MG63 (cell line): ENCODE measurements at regions not wholly inside any gene's neighbourhood (a gene's known extent, or its start where the extent isn't known, plus 50 kb on each side); places are given as distances from the start of the nearest gene placed in this dataset.
"Not testable (repeated sequence)": the region's sequence is repeated elsewhere in the genome, so short reads cannot be mapped to it uniquely, and the experiment has no call there.

Experiments used
- DNase-seq: peaks from one replicate; pipeline ENCODE4 v3.0.0-alpha.2; 2020
- H3K27me3 ChIP-seq: fragments of 250-450 bp; sonication (Bioruptor Pico); 2 replicates; pipeline ENCODE4 v1.5.1; 2020; ENCODE audit warnings: mild to moderate bottlenecking, moderate library complexity
- H3K36me3 ChIP-seq: fragments of 250-450 bp; sonication (Bioruptor Pico); 2 replicates; pipeline ENCODE4 v1.5.1; 2020; ENCODE audit warnings: mild to moderate bottlenecking, moderate library complexity
- H3K4me3 ChIP-seq: fragments of 250-450 bp; sonication (Bioruptor Pico); 2 replicates; pipeline ENCODE4 v1.5.1; 2020; ENCODE audit warnings: mild to moderate bottlenecking, moderate library complexity
- H3K9me3 ChIP-seq: fragments of 250-450 bp; sonication (Bioruptor Pico); 2 replicates; pipeline ENCODE4 v1.5.1; 2020; ENCODE audit warnings: mild to moderate bottlenecking, moderate library complexity

DNA sequence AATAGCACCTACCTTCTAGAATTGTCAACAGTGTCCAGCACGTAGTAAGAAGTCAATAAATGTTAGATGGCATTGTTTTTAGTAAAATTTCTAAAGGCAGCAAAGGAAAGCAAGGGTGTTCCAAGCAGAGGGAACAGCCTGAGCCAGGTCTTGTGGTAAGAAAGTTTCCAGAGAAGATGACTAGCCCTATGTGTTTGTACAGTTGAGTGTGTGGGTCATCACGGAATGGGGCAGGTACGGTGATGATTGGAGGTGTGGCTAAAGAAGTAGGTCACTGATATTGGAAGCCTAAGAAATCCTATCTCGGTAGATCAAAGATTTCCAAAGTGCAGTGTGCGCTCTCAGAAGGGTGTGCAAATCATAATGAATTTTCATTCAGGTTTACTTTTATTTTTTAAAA is 94.2 kb upstream of the BCL6 start:
- H3K27me3 ChIP-seq, result no peaks in the 10 kb centered on the region
- no peak overlapping the region for H3K4me3 ChIP-seq
- no peaks in the 10 kb centered on the region for H3K9me3 ChIP-seq
- no peak for DNase-seq
- no peaks in the 10 kb centered on the region for H3K36me3 ChIP-seq

DNA sequence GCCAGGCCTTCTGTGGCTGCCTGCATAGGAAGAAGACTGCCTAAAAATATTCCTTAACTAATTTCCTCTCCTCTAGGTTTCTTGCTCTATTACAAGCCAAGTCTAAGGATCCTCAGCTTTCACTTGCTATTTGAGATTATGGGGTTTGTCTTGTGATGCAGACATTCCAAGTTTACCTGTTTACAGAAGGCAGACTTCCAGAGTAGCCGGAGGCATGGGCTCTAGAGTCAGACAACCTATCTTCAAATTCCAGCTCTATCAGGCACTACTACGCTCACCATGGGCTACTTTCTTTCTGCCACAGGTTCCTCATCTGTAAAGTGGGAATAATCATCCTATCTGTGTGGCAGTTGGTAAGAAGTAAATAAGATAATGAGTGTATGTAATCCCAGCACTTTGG is 95.6 kb upstream of the BCL6 start:
- no peaks in the 10 kb centered on the region for H3K27me3 ChIP-seq
- no peaks in the 10 kb centered on the region for H3K9me3 ChIP-seq
- H3K36me3 ChIP-seq, result no peaks in the 10 kb centered on the region
- no peak overlapping the region for H3K4me3 ChIP-seq
- no peak for DNase-seq

DNA sequence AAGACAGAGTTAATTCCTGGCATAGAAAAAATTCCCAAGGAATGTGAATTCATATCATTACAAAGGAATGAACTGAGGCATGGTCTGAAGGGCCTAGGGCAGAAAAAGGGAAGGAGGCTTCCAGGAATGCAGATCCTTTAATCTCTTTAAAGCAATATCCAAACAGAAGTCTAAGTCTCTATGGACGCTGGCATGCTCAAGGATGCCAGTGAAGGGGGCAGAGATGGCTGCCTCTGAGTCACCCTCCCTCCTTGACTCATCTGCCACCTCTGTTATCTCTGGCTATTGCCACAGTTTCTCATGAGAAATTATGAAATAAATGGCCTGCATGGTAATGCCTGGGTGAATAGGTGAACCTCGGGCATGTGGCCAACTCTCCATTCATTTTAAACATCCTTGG is 96.3 kb upstream of the BCL6 start:
- H3K4me3 ChIP-seq, result no peak overlapping the region
- H3K36me3 ChIP-seq, result no peaks in the 10 kb centered on the region
- H3K9me3 ChIP-seq, result no peaks in the 10 kb centered on the region
- DNase-seq, result peak; percentile 93
- no peaks in the 10 kb centered on the region for H3K27me3 ChIP-seq

DNA sequence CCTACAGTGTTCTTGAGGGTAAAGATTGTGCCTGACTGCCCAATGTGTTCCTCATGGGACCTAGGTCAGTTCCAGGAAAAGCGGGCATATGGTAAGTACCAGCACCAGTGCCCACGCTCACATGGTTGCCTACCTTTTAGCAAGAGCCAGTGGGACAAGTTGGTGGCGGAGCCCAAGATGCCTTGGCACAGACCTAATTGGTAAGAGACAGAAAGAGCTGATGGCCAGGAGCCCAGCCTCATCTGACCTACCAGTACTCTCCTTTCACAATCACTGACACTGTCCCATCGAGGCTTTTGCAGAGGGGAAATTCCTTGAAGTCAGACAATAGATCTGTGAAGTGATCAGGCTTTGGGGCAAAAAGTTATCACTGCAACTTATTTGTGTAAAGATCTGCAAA is 98.4 kb upstream of the BCL6 start:
- Histone ChIP-seq H3K27me3 (no peaks in the 10 kb centered on the region), H3K9me3 (no peaks in the 10 kb centered on the region), H3K4me3 (no peak overlapping the region), H3K36me3 (no peaks in the 10 kb centered on the region)
- no peak for DNase-seq

DNA sequence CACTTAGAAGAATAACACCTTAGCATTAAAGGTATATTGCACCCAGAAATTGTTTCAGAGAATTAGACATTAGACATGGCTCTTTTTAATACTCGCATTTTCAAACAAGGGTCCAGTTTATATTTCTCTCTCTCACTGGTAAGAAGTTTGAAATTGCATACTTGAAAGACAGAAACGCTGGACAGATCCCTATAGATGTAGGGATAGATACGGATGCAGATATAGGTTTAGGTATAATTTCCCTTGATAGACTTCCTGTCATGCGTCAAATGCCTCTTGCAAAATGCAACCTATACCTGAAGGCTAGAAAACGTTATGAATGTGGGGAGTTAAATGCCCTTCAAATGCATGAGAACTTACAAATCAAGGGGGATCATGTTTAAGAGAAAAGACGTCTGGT is 99.4 kb upstream of the BCL6 start:
- Histone ChIP-seq H3K27me3 (no peaks in the 10 kb centered on the region), H3K9me3 (no peaks in the 10 kb centered on the region)

DNA sequence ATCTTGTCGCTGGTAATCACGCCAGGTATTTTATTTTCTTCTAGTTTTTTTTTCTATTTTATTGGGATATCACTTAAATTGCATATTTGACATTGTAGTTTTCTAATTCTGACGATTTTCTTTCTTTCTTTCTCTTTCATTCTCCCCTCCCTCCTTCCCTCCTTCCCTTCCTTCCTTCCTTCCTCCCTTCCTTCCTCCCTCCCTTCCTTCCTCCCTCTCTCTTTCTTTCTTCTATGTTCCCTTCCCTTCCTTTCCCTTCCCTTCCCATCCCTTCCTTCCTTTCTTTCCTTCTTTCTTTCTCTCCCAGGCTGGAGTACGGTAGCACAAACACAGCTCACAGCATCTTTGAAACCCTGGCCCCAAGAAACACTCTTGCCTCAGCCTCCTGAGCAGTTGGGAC is 100.6 kb upstream of the BCL6 start:
- Histone ChIP-seq H3K36me3 (no peaks in the 10 kb centered on the region), H3K27me3 (no peaks in the 10 kb centered on the region), H3K4me3 (no peak overlapping the region), H3K9me3 (peaks cover 5% of the 10 kb centered on the region; the same call in 1 of the 2 replicates)
- DNase-seq, result no peak

More for the DNA sequence above, 99.4 kb upstream of the BCL6 start:
- Histone ChIP-seq H3K4me3 (no peak overlapping the region), H3K36me3 (no peaks in the 10 kb centered on the region)
- DNase-seq, result no peak

DNA sequence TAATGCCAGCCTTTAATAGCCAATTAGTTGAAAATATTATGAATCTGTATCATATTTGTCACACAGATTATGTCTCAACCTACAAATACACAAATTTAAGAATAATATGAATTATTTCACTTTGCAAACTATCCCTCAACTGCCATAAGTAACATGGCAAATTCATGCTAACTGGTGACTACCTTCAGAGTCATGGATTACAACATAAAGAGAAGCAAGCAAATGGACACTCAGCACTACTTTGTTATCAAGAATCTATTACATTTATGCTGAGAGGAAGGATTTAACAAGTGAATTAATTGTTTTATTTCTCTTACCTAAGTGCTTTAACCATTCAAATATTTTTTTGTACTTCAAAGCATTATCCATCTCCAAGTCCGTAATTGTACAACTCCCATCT is 103.1 kb upstream of the BCL6 start:
- no peak for DNase-seq

DNA sequence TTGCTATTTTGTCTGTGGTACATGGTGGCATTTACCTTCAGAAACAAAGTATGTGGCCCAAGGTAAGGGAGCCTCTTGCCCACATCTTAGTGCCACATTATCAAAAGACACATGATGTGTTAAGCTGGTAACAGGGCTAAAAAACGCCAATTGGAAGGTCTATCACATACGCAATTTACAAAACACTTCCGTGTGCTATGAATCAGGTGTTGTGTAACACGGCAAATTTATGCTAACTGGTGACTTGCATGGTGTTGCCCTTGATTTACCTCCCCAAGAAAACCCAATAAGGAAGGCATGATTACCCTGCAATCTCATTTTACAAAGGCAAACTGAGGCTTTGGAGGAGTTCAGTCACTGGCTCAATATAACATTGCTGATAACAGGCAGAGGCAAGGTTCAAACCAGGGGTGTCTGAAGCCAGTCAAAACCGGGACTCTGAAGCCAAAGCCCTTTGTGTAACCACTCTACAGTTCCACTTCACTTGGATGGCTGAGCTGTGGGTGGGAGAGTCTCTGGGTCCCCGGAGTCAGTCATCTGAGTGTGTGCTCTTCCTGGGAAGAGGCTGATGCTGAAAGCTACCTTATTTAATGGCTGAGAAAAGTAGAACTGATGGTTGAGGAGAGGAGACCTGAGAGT is 103.9 kb upstream of the BCL6 start:
- Histone ChIP-seq H3K4me3 (no peak overlapping the region), H3K27me3 (no peaks in the 10 kb centered on the region), H3K36me3 (no peaks in the 10 kb centered on the region), H3K9me3 (peaks cover 24% of the 10 kb centered on the region)
- no peak for DNase-seq

More for the DNA sequence above, 103.1 kb upstream of the BCL6 start:
- Histone ChIP-seq H3K4me3 (no peak overlapping the region), H3K9me3 (peaks cover 24% of the 10 kb centered on the region), H3K36me3 (no peaks in the 10 kb centered on the region), H3K27me3 (no peaks in the 10 kb centered on the region)

DNA sequence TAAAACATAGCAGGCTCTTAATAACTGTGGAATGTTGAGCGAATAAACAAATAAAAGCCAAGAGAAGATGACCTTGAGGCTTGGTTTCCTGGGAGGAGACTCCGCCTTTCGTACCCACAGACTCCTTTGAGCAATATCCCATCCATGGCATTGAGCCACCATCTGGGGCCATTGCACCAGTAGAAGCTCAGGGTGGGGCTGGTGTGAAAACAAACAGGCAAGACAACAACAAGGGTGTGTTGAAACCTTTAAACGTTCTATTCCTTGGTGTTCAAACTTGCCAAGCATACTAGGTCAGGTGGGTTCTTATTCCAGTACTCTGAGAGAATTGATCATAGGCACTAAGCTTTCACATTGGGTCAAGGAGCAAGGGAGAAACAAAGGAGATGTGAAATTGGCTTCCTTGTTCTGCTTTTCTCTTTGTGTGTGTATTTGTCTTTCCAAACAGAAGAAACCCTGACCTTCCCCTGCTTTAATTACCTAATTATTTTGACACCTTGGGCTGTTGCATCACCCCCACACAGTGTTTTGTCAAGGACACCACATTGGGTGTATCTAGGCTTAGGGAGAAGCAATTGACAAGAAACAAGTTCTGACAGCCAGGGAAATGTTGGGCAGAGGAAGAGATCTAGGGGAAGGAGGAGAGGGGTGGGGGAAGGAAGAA is 105.1 kb upstream of the BCL6 start:
- H3K9me3 ChIP-seq, result peaks cover 24% of the 10 kb centered on the region
- no peak overlapping the region for H3K4me3 ChIP-seq
- DNase-seq, result no peak
- H3K27me3 ChIP-seq, result no peaks in the 10 kb centered on the region
- H3K36me3 ChIP-seq, result no peaks in the 10 kb centered on the region

DNA sequence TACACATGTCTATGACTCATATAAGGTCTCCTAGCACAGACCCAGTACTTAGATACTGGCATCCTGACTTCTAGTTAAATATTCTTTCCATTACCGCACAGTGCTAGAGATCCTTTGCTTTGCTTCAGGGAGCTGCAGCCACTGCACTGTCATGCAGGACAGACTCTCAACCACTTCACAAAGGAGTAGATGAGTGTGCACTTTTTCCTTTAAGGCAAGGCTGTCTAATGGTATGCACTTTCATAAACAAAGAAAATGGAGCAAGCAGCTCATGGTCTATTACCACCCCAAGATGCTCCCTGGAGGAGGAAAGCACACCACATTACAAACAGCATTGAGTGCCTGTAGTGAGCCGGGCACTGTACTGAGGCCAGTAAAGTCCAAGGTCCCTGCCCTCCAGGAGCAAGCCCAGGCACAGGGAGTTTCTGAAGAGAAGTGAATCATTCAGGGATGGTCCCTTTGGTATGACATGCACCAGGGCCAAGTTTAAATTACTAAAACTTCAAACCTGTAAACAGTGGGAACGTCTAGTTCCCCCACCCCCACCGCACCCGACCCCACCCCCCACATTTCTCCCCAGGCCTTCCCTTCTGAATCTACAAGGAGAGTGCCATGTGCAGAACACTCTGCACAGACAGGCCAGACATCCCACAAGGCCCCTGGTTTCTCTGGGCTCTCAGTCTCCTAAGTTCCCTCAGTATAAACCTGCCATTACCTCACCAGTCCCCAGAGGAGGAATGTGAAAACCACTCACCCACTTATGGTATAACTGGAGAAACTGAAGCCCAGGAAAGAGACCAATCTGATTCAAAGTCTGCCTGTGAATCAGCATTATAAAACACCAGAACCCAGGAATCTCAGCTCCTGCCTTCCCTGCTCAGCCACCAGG is 107.8 kb upstream of the BCL6 start:
- H3K4me3 ChIP-seq, result no peak overlapping the region
- no peak for DNase-seq
- H3K9me3 ChIP-seq, result peaks cover 24% of the 10 kb centered on the region
- no peaks in the 10 kb centered on the region for H3K36me3 ChIP-seq
- no peaks in the 10 kb centered on the region for H3K27me3 ChIP-seq

DNA sequence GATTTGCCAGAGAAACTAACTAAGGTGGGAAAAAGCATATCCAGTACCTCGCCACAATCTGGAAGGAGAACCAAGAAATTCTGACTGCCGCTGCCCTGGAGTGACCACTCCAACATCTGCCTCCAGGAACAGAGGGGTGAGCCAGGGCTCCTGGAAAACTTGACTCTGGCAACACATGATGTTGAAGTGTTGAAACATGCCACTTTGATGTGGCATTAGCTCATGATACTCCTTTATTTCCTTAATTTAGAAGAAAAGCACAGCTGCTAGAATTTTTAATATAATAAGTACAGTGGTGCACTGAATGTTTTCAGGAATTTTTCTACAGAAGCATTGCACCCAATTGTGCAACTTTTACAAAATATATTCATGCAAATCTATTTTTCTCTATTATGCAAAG is 109.9 kb upstream of the BCL6 start:
- no peak overlapping the region for H3K4me3 ChIP-seq
- no peaks in the 10 kb centered on the region for H3K36me3 ChIP-seq
- H3K27me3 ChIP-seq, result no peaks in the 10 kb centered on the region
- peaks cover 24% of the 10 kb centered on the region for H3K9me3 ChIP-seq
- no peak for DNase-seq

DNA sequence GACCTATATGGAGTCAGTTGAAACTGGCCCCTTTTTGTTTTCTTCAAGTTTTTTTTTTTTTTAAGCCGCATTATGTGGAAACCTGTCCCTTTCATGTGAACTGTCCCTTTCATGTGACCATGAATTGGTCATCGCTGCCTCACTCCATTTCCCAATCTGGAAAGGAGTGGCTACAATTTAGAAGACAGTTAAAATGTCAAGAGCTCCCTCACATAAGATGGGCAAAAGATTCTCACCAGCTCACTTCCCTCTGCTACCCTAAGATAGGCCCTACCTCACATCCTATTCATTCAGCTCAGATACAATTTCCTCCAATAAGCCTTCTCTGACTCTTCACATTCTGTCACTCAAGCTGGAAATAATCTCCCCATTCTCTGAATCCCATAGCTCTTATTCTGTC is 111.3 kb upstream of the BCL6 start:
- peaks cover 19% of the 10 kb centered on the region for H3K9me3 ChIP-seq
- no peaks in the 10 kb centered on the region for H3K36me3 ChIP-seq
- DNase-seq, result no peak
- no peak overlapping the region for H3K4me3 ChIP-seq
- H3K27me3 ChIP-seq, result no peaks in the 10 kb centered on the region

DNA sequence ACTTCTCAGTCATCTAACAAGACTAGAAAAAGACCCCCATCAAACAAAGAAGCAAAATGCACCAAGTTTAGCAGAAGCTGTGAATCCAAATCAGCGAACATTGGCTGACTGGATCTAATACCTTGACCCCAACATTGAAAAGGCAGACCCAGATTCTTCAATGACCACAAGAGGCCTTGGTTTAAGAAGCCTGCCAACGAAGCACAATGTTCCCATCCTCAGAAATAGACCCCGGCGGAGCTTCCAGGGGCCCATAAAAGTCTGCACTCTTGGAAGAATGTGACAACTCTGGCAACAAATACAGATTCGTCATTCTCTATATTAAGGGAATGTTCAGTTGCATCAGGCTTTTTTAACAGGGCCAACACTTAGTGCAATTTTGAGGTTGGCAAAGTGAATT is 112.8 kb upstream of the BCL6 start:
- no peaks in the 10 kb centered on the region for H3K27me3 ChIP-seq
- no peak for DNase-seq
- H3K36me3 ChIP-seq, result no peaks in the 10 kb centered on the region
- H3K9me3 ChIP-seq, result peaks cover 7% of the 10 kb centered on the region; the same call in 1 of the 2 replicates
- H3K4me3 ChIP-seq, result no peak overlapping the region

DNA sequence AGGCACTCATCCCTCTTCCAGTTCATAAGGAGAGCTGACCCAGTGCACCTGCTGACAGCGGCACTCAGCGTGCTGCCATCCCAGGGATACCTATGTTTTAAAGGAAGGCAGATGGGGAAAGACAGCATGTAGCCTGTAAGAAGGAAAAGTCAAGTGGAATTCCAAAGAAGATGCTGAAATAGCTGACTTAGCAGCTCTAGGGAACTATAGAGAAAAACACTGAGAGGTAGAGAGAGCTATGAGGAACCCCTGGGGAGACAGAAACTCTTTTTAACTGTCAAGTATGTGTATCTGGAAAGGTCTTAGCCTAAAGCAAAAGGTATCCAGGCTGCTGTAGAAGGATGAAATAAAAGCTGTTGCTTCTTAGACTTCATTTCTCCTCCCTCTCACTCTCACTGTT is 113.4 kb upstream of the BCL6 start:
- H3K9me3 ChIP-seq, result peaks cover 7% of the 10 kb centered on the region; the same call in 1 of the 2 replicates
- H3K36me3 ChIP-seq, result no peaks in the 10 kb centered on the region
- no peak overlapping the region for H3K4me3 ChIP-seq
- DNase-seq, result no peak
- H3K27me3 ChIP-seq, result no peaks in the 10 kb centered on the region

DNA sequence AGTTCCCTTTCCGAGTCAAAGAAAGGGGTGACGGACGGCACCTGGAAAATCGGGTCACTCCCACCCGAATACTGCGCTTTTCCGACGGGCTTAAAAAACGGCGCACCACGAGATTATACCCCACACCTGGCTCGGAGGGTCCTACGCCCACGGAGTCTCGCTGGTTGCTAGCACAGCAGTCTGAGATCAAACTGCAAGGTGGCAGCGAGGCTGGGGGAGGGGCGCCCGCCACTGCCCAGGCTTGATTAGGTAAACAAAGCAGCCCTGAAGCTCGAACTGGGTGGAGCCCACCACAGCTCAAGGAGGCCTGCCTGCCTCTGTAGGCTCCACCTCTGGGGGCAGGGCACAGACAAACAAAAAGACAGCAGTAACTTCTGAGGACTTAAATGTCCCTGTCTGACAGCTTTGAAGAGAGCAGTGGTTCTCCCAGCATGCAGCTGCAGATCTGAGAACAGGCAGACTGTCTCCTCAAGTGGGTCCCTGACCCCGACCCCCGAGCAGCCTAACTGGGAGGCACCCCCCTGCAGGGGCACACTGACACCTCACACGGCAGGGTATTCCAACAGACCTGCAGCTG is 117.5 kb upstream of the BCL6 start:
- not testable (repeated sequence) for H3K4me3 ChIP-seq, H3K36me3 ChIP-seq

DNA sequence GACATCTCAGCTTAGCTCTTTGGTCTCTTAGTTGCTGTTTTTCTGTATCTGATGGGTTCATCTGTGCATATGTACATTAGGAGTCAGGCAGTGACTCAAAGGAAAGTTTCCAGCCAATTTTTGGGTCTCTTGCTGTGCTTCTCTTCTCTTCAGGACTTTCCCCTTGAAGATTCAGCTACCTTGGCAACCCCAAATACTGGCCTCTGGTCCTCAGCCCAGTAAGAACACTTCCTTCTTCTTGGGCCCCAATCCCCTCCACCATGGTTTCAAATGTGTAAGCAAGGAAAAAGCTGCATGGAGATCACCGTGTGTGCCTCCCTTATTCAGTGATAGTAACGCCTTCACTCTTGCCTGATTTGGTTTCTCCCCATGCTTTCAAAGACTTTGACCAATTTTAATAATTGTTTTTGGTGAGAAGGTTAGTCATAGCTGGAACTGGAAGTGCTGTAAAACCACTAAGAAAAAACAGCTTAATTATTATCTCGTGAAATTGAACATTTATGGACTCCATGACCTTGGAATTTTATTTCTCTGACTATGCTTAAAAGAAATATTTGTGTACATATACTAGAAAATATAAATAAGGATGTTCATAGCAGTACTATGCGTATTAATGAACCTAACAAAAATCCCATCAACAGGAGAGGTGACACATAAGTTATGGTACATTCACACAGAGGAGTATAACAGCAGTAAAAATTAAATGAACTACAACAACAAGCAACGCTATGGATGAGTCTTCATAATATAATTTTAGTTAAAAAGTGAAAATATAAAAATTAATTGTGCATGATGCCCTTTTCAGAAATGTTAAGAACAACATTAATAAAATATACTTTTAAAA is 125.3 kb upstream of the BCL6 start:
- no peaks in the 10 kb centered on the region for H3K9me3 ChIP-seq

More for the DNA sequence above, 117.5 kb upstream of the BCL6 start:
- not testable (repeated sequence) for H3K27me3 ChIP-seq, H3K9me3 ChIP-seq, DNase-seq

More for the DNA sequence above, 125.3 kb upstream of the BCL6 start:
- peak; percentile 13 for DNase-seq
- Histone ChIP-seq H3K4me3 (no peak overlapping the region), H3K36me3 (no peaks in the 10 kb centered on the region), H3K27me3 (no peaks in the 10 kb centered on the region)
